ENCODE measurements at regions not wholly inside any gene's neighbourhood (a gene's known extent, or its start where the extent isn't known, plus 50 kb on each side); places are given as distances from the start of the nearest gene placed in this dataset.

- TF ChIP-seq, protein P1, sequence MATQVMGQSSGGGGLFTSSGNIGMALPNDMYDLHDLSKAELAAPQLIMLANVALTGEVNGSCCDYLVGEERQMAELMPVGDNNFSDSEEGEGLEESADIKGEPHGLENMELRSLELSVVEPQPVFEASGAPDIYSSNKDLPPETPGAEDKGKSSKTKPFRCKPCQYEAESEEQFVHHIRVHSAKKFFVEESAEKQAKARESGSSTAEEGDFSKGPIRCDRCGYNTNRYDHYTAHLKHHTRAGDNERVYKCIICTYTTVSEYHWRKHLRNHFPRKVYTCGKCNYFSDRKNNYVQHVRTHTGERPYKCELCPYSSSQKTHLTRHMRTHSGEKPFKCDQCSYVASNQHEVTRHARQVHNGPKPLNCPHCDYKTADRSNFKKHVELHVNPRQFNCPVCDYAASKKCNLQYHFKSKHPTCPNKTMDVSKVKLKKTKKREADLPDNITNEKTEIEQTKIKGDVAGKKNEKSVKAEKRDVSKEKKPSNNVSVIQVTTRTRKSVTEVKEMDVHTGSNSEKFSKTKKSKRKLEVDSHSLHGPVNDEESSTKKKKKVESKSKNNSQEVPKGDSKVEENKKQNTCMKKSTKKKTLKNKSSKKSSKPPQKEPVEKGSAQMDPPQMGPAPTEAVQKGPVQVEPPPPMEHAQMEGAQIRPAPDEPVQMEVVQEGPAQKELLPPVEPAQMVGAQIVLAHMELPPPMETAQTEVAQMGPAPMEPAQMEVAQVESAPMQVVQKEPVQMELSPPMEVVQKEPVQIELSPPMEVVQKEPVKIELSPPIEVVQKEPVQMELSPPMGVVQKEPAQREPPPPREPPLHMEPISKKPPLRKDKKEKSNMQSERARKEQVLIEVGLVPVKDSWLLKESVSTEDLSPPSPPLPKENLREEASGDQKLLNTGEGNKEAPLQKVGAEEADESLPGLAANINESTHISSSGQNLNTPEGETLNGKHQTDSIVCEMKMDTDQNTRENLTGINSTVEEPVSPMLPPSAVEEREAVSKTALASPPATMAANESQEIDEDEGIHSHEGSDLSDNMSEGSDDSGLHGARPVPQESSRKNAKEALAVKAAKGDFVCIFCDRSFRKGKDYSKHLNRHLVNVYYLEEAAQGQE (IDR thresholded peaks at IDR 0.05; ENCODE audit: unreplicated experiment): no peak
- TF ChIP-seq, protein P2, sequence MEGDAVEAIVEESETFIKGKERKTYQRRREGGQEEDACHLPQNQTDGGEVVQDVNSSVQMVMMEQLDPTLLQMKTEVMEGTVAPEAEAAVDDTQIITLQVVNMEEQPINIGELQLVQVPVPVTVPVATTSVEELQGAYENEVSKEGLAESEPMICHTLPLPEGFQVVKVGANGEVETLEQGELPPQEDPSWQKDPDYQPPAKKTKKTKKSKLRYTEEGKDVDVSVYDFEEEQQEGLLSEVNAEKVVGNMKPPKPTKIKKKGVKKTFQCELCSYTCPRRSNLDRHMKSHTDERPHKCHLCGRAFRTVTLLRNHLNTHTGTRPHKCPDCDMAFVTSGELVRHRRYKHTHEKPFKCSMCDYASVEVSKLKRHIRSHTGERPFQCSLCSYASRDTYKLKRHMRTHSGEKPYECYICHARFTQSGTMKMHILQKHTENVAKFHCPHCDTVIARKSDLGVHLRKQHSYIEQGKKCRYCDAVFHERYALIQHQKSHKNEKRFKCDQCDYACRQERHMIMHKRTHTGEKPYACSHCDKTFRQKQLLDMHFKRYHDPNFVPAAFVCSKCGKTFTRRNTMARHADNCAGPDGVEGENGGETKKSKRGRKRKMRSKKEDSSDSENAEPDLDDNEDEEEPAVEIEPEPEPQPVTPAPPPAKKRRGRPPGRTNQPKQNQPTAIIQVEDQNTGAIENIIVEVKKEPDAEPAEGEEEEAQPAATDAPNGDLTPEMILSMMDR (conservative IDR thresholded peaks at IDR 0.05; ENCODE audit: low read depth in 2 of 2): peak in 1 of 2 experiments; percentile 25; a peak in 1 of 4 replicates
- no peak for TF ChIP-seq CREB1 (CRISPR knock-in tag; IDR thresholded peaks at IDR 0.05; ENCODE audit: low read depth)
- no peak for TF ChIP-seq POLR2AphosphoS5 (IDR thresholded peaks at IDR 0.05; ENCODE audit: low read depth)
- no peak for TF ChIP-seq ZNF331 (CRISPR knock-in tag; IDR thresholded peaks at IDR 0.05; ENCODE audit: low read depth)
- TF ChIP-seq EZH2 (IDR thresholded peaks at IDR 0.05; ENCODE audit: low read depth, unreplicated experiment): no peak
- TF ChIP-seq, protein P3, sequence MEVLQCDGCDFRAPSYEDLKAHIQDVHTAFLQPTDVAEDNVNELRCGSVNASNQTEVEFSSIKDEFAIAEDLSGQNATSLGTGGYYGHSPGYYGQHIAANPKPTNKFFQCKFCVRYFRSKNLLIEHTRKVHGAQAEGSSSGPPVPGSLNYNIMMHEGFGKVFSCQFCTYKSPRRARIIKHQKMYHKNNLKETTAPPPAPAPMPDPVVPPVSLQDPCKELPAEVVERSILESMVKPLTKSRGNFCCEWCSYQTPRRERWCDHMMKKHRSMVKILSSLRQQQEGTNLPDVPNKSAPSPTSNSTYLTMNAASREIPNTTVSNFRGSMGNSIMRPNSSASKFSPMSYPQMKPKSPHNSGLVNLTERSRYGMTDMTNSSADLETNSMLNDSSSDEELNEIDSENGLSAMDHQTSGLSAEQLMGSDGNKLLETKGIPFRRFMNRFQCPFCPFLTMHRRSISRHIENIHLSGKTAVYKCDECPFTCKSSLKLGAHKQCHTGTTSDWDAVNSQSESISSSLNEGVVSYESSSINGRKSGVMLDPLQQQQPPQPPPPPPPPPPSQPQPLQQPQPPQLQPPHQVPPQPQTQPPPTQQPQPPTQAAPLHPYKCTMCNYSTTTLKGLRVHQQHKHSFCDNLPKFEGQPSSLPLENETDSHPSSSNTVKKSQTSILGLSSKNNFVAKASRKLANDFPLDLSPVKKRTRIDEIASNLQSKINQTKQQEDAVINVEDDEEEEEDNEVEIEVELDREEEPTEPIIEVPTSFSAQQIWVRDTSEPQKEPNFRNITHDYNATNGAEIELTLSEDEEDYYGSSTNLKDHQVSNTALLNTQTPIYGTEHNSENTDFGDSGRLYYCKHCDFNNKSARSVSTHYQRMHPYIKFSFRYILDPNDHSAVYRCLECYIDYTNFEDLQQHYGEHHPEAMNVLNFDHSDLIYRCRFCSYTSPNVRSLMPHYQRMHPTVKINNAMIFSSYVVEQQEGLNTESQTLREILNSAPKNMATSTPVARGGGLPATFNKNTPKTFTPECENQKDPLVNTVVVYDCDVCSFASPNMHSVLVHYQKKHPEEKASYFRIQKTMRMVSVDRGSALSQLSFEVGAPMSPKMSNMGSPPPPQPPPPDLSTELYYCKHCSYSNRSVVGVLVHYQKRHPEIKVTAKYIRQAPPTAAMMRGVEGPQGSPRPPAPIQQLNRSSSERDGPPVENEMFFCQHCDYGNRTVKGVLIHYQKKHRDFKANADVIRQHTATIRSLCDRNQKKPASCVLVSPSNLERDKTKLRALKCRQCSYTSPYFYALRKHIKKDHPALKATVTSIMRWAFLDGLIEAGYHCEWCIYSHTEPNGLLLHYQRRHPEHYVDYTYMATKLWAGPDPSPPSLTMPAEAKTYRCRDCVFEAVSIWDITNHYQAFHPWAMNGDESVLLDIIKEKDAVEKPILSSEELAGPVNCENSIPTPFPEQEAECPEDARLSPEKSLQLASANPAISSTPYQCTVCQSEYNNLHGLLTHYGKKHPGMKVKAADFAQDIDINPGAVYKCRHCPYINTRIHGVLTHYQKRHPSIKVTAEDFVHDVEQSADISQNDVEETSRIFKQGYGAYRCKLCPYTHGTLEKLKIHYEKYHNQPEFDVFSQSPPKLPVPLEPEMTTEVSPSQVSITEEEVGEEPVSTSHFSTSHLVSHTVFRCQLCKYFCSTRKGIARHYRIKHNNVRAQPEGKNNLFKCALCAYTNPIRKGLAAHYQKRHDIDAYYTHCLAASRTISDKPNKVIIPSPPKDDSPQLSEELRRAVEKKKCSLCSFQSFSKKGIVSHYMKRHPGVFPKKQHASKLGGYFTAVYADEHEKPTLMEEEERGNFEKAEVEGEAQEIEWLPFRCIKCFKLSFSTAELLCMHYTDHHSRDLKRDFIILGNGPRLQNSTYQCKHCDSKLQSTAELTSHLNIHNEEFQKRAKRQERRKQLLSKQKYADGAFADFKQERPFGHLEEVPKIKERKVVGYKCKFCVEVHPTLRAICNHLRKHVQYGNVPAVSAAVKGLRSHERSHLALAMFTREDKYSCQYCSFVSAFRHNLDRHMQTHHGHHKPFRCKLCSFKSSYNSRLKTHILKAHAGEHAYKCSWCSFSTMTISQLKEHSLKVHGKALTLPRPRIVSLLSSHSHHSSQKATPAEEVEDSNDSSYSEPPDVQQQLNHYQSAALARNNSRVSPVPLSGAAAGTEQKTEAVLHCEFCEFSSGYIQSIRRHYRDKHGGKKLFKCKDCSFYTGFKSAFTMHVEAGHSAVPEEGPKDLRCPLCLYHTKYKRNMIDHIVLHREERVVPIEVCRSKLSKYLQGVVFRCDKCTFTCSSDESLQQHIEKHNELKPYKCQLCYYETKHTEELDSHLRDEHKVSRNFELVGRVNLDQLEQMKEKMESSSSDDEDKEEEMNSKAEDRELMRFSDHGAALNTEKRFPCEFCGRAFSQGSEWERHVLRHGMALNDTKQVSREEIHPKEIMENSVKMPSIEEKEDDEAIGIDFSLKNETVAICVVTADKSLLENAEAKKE (CRISPR knock-in tag; IDR thresholded peaks at IDR 0.05): no peak
- no peak for TF ChIP-seq EZH2phosphoT487 (IDR thresholded peaks at IDR 0.05; ENCODE audit: unreplicated experiment)
- TF ChIP-seq ZNF114 (CRISPR knock-in tag; IDR thresholded peaks at IDR 0.05): no peak
- no peak for TF ChIP-seq NANOG (IDR thresholded peaks at IDR 0.05; ENCODE audit: borderline replicate concordance)
- TF ChIP-seq JUNB (IDR thresholded peaks at IDR 0.05; ENCODE audit: unreplicated experiment): no peak
- TF ChIP-seq, protein P4, sequence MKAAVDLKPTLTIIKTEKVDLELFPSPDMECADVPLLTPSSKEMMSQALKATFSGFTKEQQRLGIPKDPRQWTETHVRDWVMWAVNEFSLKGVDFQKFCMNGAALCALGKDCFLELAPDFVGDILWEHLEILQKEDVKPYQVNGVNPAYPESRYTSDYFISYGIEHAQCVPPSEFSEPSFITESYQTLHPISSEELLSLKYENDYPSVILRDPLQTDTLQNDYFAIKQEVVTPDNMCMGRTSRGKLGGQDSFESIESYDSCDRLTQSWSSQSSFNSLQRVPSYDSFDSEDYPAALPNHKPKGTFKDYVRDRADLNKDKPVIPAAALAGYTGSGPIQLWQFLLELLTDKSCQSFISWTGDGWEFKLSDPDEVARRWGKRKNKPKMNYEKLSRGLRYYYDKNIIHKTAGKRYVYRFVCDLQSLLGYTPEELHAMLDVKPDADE (IDR thresholded peaks at IDR 0.05): no peak
- TF ChIP-seq STAT1 (IDR thresholded peaks at IDR 0.05; ENCODE audit: unreplicated experiment): no peak
Observed at GRCh38 chr6:119627908-119628669, 278.5 kb upstream of the MAN1A1 start.
